ENCODE measurements at regions not wholly inside any gene's neighbourhood (a gene's known extent, or its start where the extent isn't known, plus 50 kb on each side); places are given as distances from the start of the nearest gene placed in this dataset.

DNA sequence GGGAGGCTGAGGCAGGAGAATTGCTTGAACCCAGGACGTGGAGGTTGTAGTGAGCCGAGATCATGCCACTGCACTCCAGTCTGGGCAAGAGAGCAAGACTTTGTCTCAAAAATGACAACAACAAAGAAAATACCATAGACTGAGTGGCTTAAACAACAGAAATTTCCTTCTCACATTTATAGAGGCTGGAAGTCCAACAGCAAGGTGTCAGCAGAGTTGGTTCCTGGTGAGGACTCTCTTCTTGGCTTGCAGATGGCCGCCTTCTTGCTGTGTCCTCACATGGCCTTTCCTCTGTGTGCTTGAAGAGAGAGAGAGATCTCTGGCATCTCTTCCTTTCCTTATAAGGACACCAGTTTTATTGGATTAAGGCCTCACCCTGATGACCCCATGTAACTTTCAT is 56.1 kb upstream of the ADGRE5 start:
- TF ChIP-seq, protein P1, sequence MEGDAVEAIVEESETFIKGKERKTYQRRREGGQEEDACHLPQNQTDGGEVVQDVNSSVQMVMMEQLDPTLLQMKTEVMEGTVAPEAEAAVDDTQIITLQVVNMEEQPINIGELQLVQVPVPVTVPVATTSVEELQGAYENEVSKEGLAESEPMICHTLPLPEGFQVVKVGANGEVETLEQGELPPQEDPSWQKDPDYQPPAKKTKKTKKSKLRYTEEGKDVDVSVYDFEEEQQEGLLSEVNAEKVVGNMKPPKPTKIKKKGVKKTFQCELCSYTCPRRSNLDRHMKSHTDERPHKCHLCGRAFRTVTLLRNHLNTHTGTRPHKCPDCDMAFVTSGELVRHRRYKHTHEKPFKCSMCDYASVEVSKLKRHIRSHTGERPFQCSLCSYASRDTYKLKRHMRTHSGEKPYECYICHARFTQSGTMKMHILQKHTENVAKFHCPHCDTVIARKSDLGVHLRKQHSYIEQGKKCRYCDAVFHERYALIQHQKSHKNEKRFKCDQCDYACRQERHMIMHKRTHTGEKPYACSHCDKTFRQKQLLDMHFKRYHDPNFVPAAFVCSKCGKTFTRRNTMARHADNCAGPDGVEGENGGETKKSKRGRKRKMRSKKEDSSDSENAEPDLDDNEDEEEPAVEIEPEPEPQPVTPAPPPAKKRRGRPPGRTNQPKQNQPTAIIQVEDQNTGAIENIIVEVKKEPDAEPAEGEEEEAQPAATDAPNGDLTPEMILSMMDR (IDR thresholded peaks at IDR 0.05): no peak
- TF ChIP-seq POLR2A (IDR thresholded peaks at IDR 0.05; ENCODE audit: low read depth): no peak
- TF ChIP-seq EP300 (IDR thresholded peaks at IDR 0.05): no peak

Measured in esophagus muscularis mucosa (tissue), 4 donors.